Sigmoid colon (tissue), 4 donors: ENCODE measurements at regions not wholly inside any gene's neighbourhood (a gene's known extent, or its start where the extent isn't known, plus 50 kb on each side); places are given as distances from the start of the nearest gene placed in this dataset.

ENCODE experiments used
- EP300 ChIP-seq, 4 donors: sonication (generic); formaldehyde crosslinking; IDR thresholded peaks; one replicate each; pipeline ENCODE4 v1.6.1; 2017; ENCODE audit warnings: antibody characterized with exemption in 4 of 4
- POLR2A ChIP-seq, 2 donors: fragments of 450-650 bp; IDR thresholded peaks; one replicate each; pipeline ENCODE4 v1.6.1; 2016; ENCODE audit warnings: antibody characterized with exemption in 2 of 2, mild to moderate bottlenecking in 2 of 2, moderate library complexity in 2 of 2
- POLR2AphosphoS5 ChIP-seq, 4 donors: sonication (generic); formaldehyde crosslinking; IDR thresholded peaks; one replicate each; pipeline ENCODE4 v1.6.1; 2017; ENCODE audit warnings: antibody characterized with exemption in 4 of 4
- TF ChIP-seq, protein P1 (sequence below), 4 experiments: fragments of 450-650 bp in 3 of 4; fragments of 200-600 bp in 1 of 4; IDR thresholded peaks; one replicate each; pipeline ENCODE4 v1.5.1; 2016 to 2019; ENCODE audit warnings: antibody characterized with exemption in 4 of 4, mild to moderate bottlenecking in 3 of 4, moderate library complexity in 2 of 4

DNA sequence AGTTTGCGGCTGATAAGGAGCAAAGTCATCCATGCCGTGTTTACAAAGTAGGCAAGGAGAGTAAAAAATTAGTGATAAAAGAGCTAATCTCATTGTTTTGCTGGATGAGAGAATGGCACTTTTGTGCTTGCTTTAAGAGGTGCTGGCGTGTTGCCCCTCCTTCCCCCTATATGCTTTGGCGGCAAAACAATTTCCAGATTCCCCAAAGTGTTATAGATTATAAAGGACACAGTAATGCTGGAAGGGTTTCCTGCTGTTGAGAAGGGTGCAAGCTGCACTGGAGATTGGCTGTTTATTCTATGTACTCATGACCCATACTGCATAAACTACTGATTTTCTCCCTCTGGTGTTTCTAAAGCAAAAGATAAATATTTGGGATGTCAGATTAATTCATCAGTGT is 338.9 kb upstream of the MAP3K7 start:
- TF ChIP-seq, protein P1, sequence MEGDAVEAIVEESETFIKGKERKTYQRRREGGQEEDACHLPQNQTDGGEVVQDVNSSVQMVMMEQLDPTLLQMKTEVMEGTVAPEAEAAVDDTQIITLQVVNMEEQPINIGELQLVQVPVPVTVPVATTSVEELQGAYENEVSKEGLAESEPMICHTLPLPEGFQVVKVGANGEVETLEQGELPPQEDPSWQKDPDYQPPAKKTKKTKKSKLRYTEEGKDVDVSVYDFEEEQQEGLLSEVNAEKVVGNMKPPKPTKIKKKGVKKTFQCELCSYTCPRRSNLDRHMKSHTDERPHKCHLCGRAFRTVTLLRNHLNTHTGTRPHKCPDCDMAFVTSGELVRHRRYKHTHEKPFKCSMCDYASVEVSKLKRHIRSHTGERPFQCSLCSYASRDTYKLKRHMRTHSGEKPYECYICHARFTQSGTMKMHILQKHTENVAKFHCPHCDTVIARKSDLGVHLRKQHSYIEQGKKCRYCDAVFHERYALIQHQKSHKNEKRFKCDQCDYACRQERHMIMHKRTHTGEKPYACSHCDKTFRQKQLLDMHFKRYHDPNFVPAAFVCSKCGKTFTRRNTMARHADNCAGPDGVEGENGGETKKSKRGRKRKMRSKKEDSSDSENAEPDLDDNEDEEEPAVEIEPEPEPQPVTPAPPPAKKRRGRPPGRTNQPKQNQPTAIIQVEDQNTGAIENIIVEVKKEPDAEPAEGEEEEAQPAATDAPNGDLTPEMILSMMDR (IDR thresholded peaks at IDR 0.05) = no peak
- no peak for TF ChIP-seq POLR2A (IDR thresholded peaks at IDR 0.05)
- TF ChIP-seq POLR2AphosphoS5 (IDR thresholded peaks at IDR 0.05) = no peak
- TF ChIP-seq EP300 (IDR thresholded peaks at IDR 0.05) = no peak
